GM18526 (cell line): ENCODE measurements at regions not wholly inside any gene's neighbourhood (a gene's known extent, or its start where the extent isn't known, plus 50 kb on each side); places are given as distances from the start of the nearest gene placed in this dataset.

Source experiments
- POLR2A ChIP-seq: IDR thresholded peaks from 3 replicates; pipeline ENCODE4 v1.6.1; 2011; ENCODE audit not compliant: insufficient read length; ENCODE audit errors: extremely low read depth

- TF ChIP-seq POLR2A: no peak
These were observed 135.5 kb upstream of the FUT8 start for GRCh38 chr14:65277027-65277426.

GRCh38 chr14:65277580-65278270 is 134.8 kb upstream of the FUT8 start:
- no peak for TF ChIP-seq POLR2A

- no peak for TF ChIP-seq POLR2A
These were observed 133.9 kb upstream of the FUT8 start for GRCh38 chr14:65278589-65278988.

- TF ChIP-seq POLR2A: no peak
These were observed 133.0 kb upstream of the FUT8 start for GRCh38 chr14:65279510-65279909.

- TF ChIP-seq POLR2A: no peak
These were observed 132.6 kb upstream of the FUT8 start for GRCh38 chr14:65279958-65280357.

- no peak for TF ChIP-seq POLR2A
These were observed 131.9 kb upstream of the FUT8 start for GRCh38 chr14:65280653-65281052.

- no peak for TF ChIP-seq POLR2A
These were observed 130.3 kb upstream of the FUT8 start for GRCh38 chr14:65281991-65282895.

GRCh38 chr14:65282896-65283253 is 129.7 kb upstream of the FUT8 start:
- TF ChIP-seq POLR2A: no peak

GRCh38 chr14:65286443-65286842 is 126.1 kb upstream of the FUT8 start:
- no peak for TF ChIP-seq POLR2A

GRCh38 chr14:65287264-65288131 is 125.0 kb upstream of the FUT8 start:
- TF ChIP-seq POLR2A: peak; percentile 34

GRCh38 chr14:65290830-65291229 is 121.7 kb upstream of the FUT8 start:
- no peak for TF ChIP-seq POLR2A

GRCh38 chr14:65291531-65291930 is 121.0 kb upstream of the FUT8 start:
- TF ChIP-seq POLR2A: no peak

- no peak for TF ChIP-seq POLR2A
These were observed 117.7 kb upstream of the FUT8 start for GRCh38 chr14:65294816-65295215.

GRCh38 chr14:65296402-65296801 is 116.1 kb upstream of the FUT8 start:
- TF ChIP-seq POLR2A: no peak

- no peak for TF ChIP-seq POLR2A
These were observed 115.7 kb upstream of the FUT8 start for GRCh38 chr14:65296876-65297275.
